Keratinocyte (primary cell): ENCODE measurements at regions not wholly inside any gene's neighbourhood (a gene's known extent, or its start where the extent isn't known, plus 50 kb on each side); places are given as distances from the start of the nearest gene placed in this dataset.

Experiments used
- DNase-seq: peaks from one replicate; pipeline ENCODE4 v3.0.0-alpha.2; 2011; ENCODE audit warnings: low read depth, missing footprints, low spot score
- FAIRE-seq: peaks from 2 replicates; lab custom pipeline; 2011; peaks lifted over from hg19 to GRCh38; lab: Jason Lieb, UNC
- H2AFZ ChIP-seq: 2 replicates; pipeline ENCODE4 v1.6.0; 2012; ENCODE audit warnings: low read length, control low read depth, inconsistent platforms; ENCODE audit not compliant: control insufficient read depth
- H3K27ac ChIP-seq: 2 replicates; pipeline ENCODE4 v1.5.1; 2011; ENCODE audit warnings: low read length; ENCODE audit not compliant: control insufficient read depth, insufficient read depth
- H3K27me3 ChIP-seq: 3 replicates; pipeline ENCODE4 v1.6.0; 2011; ENCODE audit warnings: low read length; ENCODE audit not compliant: control insufficient read depth, insufficient read depth; ENCODE audit errors: extremely low read depth
- H3K36me3 ChIP-seq, 2 experiments: 2 replicates in 1 of 2; 3 replicates in 1 of 2; pipeline ENCODE4 v1.5.1; 2011; ENCODE audit warnings: low read length in 2 of 2, mild to moderate bottlenecking in 1 of 2; ENCODE audit not compliant: control insufficient read depth in 2 of 2, insufficient read depth in 2 of 2; ENCODE audit errors: extremely low read depth in 1 of 2
- H3K4me1 ChIP-seq: 3 replicates; pipeline ENCODE4 v1.5.1; 2011; ENCODE audit warnings: low read length; ENCODE audit not compliant: control insufficient read depth, insufficient read depth; ENCODE audit errors: extremely low read depth
- H3K4me2 ChIP-seq: 3 replicates; pipeline ENCODE4 v1.6.0; 2011; ENCODE audit warnings: low read depth, low read length; ENCODE audit not compliant: control insufficient read depth, insufficient read depth; ENCODE audit errors: extremely low read depth
- H3K4me3 ChIP-seq, 3 experiments: fragments of 200-600 bp in 1 of 3; sonication (generic) in 1 of 3; 2 replicates in 2 of 3; 3 replicates in 1 of 3; pipeline ENCODE4 v1.5.1; 2011 to 2016; ENCODE audit warnings: low read length in 3 of 3, mild to moderate bottlenecking in 3 of 3, control low read depth in 2 of 3, inconsistent platforms in 1 of 3, low read depth in 1 of 3, mixed read lengths in 1 of 3, mixed run types in 1 of 3, moderate library complexity in 1 of 3; ENCODE audit not compliant: control insufficient read depth in 2 of 3, insufficient read depth in 2 of 3; ENCODE audit errors: extremely low read depth in 1 of 3
- H3K79me2 ChIP-seq: 2 replicates; pipeline ENCODE4 v1.6.0; 2012; ENCODE audit warnings: low read length; ENCODE audit not compliant: control insufficient read depth, insufficient read depth
- H3K9ac ChIP-seq: 3 replicates; pipeline ENCODE4 v1.6.0; 2011; ENCODE audit warnings: low read length; ENCODE audit not compliant: control insufficient read depth, insufficient read depth; ENCODE audit errors: extremely low read depth
- H3K9me1 ChIP-seq: 3 replicates; pipeline ENCODE4 v1.6.0; 2011; ENCODE audit warnings: low read length; ENCODE audit not compliant: control insufficient read depth, insufficient read depth; ENCODE audit errors: extremely low read depth
- H3K9me3 ChIP-seq: 2 replicates; pipeline ENCODE4 v1.5.1; 2012; ENCODE audit warnings: low read depth, low read length; ENCODE audit not compliant: control insufficient read depth
- H4K20me1 ChIP-seq: 3 replicates; pipeline ENCODE4 v1.6.0; 2011; ENCODE audit warnings: low read length; ENCODE audit not compliant: control insufficient read depth, insufficient read depth; ENCODE audit errors: extremely low read depth
- CTCF ChIP-seq, 3 experiments: IDR thresholded peaks in 1 of 3; conservative IDR thresholded peaks in 1 of 3; optimal IDR thresholded peaks in 1 of 3; 2 replicates in 2 of 3; 3 replicates in 1 of 3; pipeline versions ENCODE3 to v1.5.1; 2011; ENCODE audit warnings: low read length in 3 of 3, mild to moderate bottlenecking in 3 of 3, moderate library complexity in 2 of 3, control low read depth in 1 of 3, inconsistent platforms in 1 of 3; ENCODE audit not compliant: insufficient read depth in 2 of 3; ENCODE audit errors: extremely low read depth in 1 of 3
- EZH2 ChIP-seq: IDR thresholded peaks from one replicate; pipeline ENCODE4 v1.6.1; 2012; ENCODE audit warnings: inconsistent platforms, mild to moderate bottlenecking, low read length, moderate library complexity
- dilution Hi-C: fragments of 300-500 bp; cut with MboI; formaldehyde crosslinking; loops from one replicate; pipeline ENCODE4 v1.7.0; 2020; ENCODE audit warnings: low sequenced_read_pairs; ENCODE audit not compliant: extremely low pct_ligation_motif_present

- DNase-seq: no peak
Observed at GRCh38 chr12:126869644-126870043, 1397.3 kb upstream of the TMEM132C start.

GRCh38 chr12:126873701-126874100 lies 1393.3 kb upstream of the TMEM132C start:
- DNase-seq: no peak
- Histone ChIP-seq H3K4me3 (no peak overlapping the region), H2AFZ (no peak overlapping the region), H3K4me2 (no peak overlapping the region), H3K27me3 (no peaks in the 10 kb centered on the region), H3K9me1 (no peaks in the 10 kb centered on the region), H3K36me3 (no peaks in the 10 kb centered on the region), H3K9ac (no peak overlapping the region), H3K79me2 (no peaks in the 10 kb centered on the region), H3K9me3 (no peaks in the 10 kb centered on the region), H3K4me1 (no peaks in the 10 kb centered on the region), H3K27ac (no peak overlapping the region), H4K20me1 (no peaks in the 10 kb centered on the region)
- no peak for FAIRE-seq
- dilution Hi-C loops: no loop called here
- TF ChIP-seq EZH2 (no peak), CTCF (optimal IDR thresholded peaks at IDR 0.05 in 1 of 3, IDR thresholded peaks at IDR 0.05 in 1 of 3, conservative IDR thresholded peaks at IDR 0.05 in 1 of 3; ENCODE audit: extremely low read depth in 1 of 3, insufficient read depth in 2 of 3, low read length in 3 of 3) (no peak)

More at GRCh38 chr12:126869644-126870043, 1397.3 kb upstream of the TMEM132C start:
- TF ChIP-seq EZH2 (no peak), CTCF (optimal IDR thresholded peaks at IDR 0.05 in 1 of 3, IDR thresholded peaks at IDR 0.05 in 1 of 3, conservative IDR thresholded peaks at IDR 0.05 in 1 of 3; ENCODE audit: extremely low read depth in 1 of 3, insufficient read depth in 2 of 3, low read length in 3 of 3) (no peak)
- Histone ChIP-seq H3K4me1 (no peaks in the 10 kb centered on the region), H4K20me1 (no peaks in the 10 kb centered on the region), H3K9me3 (no peaks in the 10 kb centered on the region), H3K79me2 (no peaks in the 10 kb centered on the region), H3K27me3 (no peaks in the 10 kb centered on the region), H3K27ac (no peak overlapping the region), H3K4me2 (no peak overlapping the region), H3K9ac (no peak overlapping the region), H3K9me1 (no peaks in the 10 kb centered on the region), H3K4me3 (no peak overlapping the region), H2AFZ (no peak overlapping the region), H3K36me3 (no peaks in the 10 kb centered on the region)
- dilution Hi-C loops: no loop called here
- no peak for FAIRE-seq
